HG02840 (cell line): ENCODE measurements at regions not wholly inside any gene's neighbourhood (a gene's known extent, or its start where the extent isn't known, plus 50 kb on each side); places are given as distances from the start of the nearest gene placed in this dataset.
"Not testable (repeated sequence)": the region's sequence is repeated elsewhere in the genome, so short reads cannot be mapped to it uniquely, and the experiment has no call there.

Experiments used
- ATAC-seq: cut with Tn5 transposase; IDR thresholded peaks from one replicate; pipeline ENCODE4 v1.9.1; 2021; ENCODE audit warnings: mild to moderate bottlenecking, moderate library complexity, moderate number of reproducible peaks; ENCODE audit not compliant: unreplicated experiment, low FRiP score

GRCh38 chr6:155687645-155688044 is 232.0 kb upstream of the NOX3 start:
- no peak for ATAC-seq

- no peak for ATAC-seq
Observed at GRCh38 chr6:155684416-155685196, 229.0 kb upstream of the NOX3 start.

- ATAC-seq = no peak
Observed at GRCh38 chr6:155678361-155678760, 222.7 kb upstream of the NOX3 start.

GRCh38 chr6:155676346-155676745 is 220.7 kb upstream of the NOX3 start:
- ATAC-seq = no peak

GRCh38 chr6:155670655-155671054 is 215.0 kb upstream of the NOX3 start:
- ATAC-seq = no peak

- ATAC-seq = no peak
Observed at GRCh38 chr6:155660251-155660977, 204.8 kb upstream of the NOX3 start.

GRCh38 chr6:155656024-155656423 is 200.4 kb upstream of the NOX3 start:
- ATAC-seq = no peak

- no peak for ATAC-seq
Observed at GRCh38 chr6:155654474-155654873, 198.8 kb upstream of the NOX3 start.

GRCh38 chr6:155648301-155648700 is 192.7 kb upstream of the NOX3 start:
- ATAC-seq = no peak

- ATAC-seq = no peak
Observed at GRCh38 chr6:155647354-155647753, 191.7 kb upstream of the NOX3 start.

GRCh38 chr6:155646443-155646842 is 190.8 kb upstream of the NOX3 start:
- no peak for ATAC-seq

- no peak for ATAC-seq
Observed at GRCh38 chr6:155645325-155645724, 189.7 kb upstream of the NOX3 start.

GRCh38 chr6:155641603-155642002 is 186.0 kb upstream of the NOX3 start:
- ATAC-seq = no peak

GRCh38 chr6:155638200-155638599 is 182.6 kb upstream of the NOX3 start:
- no peak for ATAC-seq

- ATAC-seq = no peak
Observed at GRCh38 chr6:155635416-155635815, 179.8 kb upstream of the NOX3 start.

GRCh38 chr6:155630085-155630484 is 174.4 kb upstream of the NOX3 start:
- no peak for ATAC-seq

- no peak for ATAC-seq
Observed at GRCh38 chr6:155629652-155630051, 174.0 kb upstream of the NOX3 start.

- no peak for ATAC-seq
Observed at GRCh38 chr6:155628306-155628705, 172.7 kb upstream of the NOX3 start.

- not testable (repeated sequence) for ATAC-seq
Observed at GRCh38 chr6:155627722-155628212, 172.1 kb upstream of the NOX3 start.

GRCh38 chr6:155623450-155624178 is 168.0 kb upstream of the NOX3 start:
- ATAC-seq = no peak

GRCh38 chr6:155614606-155615005 is 159.0 kb upstream of the NOX3 start:
- no peak for ATAC-seq
